ENCODE measurements at regions not wholly inside any gene's neighbourhood (a gene's known extent, or its start where the extent isn't known, plus 50 kb on each side); places are given as distances from the start of the nearest gene placed in this dataset.

GRCh38 chr2:147715807-147716206 lies 129.0 kb upstream of the ACVR2A start:
- TF ChIP-seq CTCF (IDR thresholded peaks at IDR 0.05) (no peak), EZH2 (IDR thresholded peaks at IDR 0.05; ENCODE audit: borderline replicate concordance, insufficient read depth, low read depth, low read length, poor library complexity, severe bottlenecking) (no peak)
